ENCODE measurements at regions not wholly inside any gene's neighbourhood (a gene's known extent, or its start where the extent isn't known, plus 50 kb on each side); places are given as distances from the start of the nearest gene placed in this dataset.

- Histone ChIP-seq H3K4me1 (ENCODE audit: control insufficient read depth in 3 of 3, insufficient read depth in 2 of 3, low read depth in 1 of 3, low read length in 2 of 3) (no peaks in the 10 kb centered on the region), H3K36me3 (ENCODE audit: control insufficient read depth in 3 of 3, insufficient read depth in 2 of 3, low read depth in 1 of 3, low read length in 3 of 3) (no peaks in the 10 kb centered on the region), H3K27ac (ENCODE audit: low read depth in 1 of 3, low read length in 2 of 3) (no peak overlapping the region), H3K9me3 (ENCODE audit: control insufficient read depth in 2 of 2, insufficient read depth in 1 of 2, low read depth in 1 of 2, low read length in 1 of 2) (peaks cover 0 to 2% of the 10 kb centered on the region in 2 donors), H3K27me3 (ENCODE audit: control insufficient read depth in 3 of 3, insufficient read depth in 3 of 3, low read length in 3 of 3) (no peaks in the 10 kb centered on the region), H3K4me3 (ENCODE audit: low read depth in 1 of 3, low read length in 3 of 3) (peak overlapping the region in 1 of 3 donors; percentile 27)
- DNase-seq (no peak), FAIRE-seq (no peak)
- WGBS, 3 donors = 46 to 94% (median 75%) methylated on average over 5 of the region's 5 CpGs
These were observed 220.3 kb downstream of the OR13H1 start for GRCh38 chrX:131764216-131764615.

GRCh38 chrX:131778269-131779218 lies 234.7 kb downstream of the OR13H1 start:
- 41 to 95% (median 89%) methylated on average over 17 to 18 of the region's 18 CpGs for WGBS, 3 donors
- Histone ChIP-seq H3K27me3 (ENCODE audit: control insufficient read depth in 3 of 3, insufficient read depth in 3 of 3, low read length in 3 of 3) (no peaks in the 10 kb centered on the region), H3K4me3 (ENCODE audit: low read depth in 1 of 3, low read length in 3 of 3) (peak overlapping the region in 1 of 3 donors; percentile 53), H3K9me3 (ENCODE audit: control insufficient read depth in 2 of 2, insufficient read depth in 1 of 2, low read depth in 1 of 2, low read length in 1 of 2) (no peaks in the 10 kb centered on the region), H3K27ac (ENCODE audit: low read depth in 1 of 3, low read length in 2 of 3) (peak overlapping the region in 1 of 3 donors; percentile 68), H3K4me1 (ENCODE audit: control insufficient read depth in 3 of 3, insufficient read depth in 2 of 3, low read depth in 1 of 3, low read length in 2 of 3) (no peaks in the 10 kb centered on the region), H3K36me3 (ENCODE audit: control insufficient read depth in 3 of 3, insufficient read depth in 2 of 3, low read depth in 1 of 3, low read length in 3 of 3) (no peaks in the 10 kb centered on the region)
- no peak for FAIRE-seq
- DNase-seq = no peak

- 73 to 90% (median 88%) methylated on average over 7 of the region's 7 CpGs for WGBS, 3 donors
- peak overlapping the region in 1 of 3 donors; percentile 53 for H3K4me3 ChIP-seq (ENCODE audit: low read depth in 1 of 3, low read length in 3 of 3)
- H3K27me3 ChIP-seq (ENCODE audit: control insufficient read depth in 3 of 3, insufficient read depth in 3 of 3, low read length in 3 of 3) = no peaks in the 10 kb centered on the region
- H3K9me3 ChIP-seq (ENCODE audit: control insufficient read depth in 2 of 2, insufficient read depth in 1 of 2, low read depth in 1 of 2, low read length in 1 of 2) = no peaks in the 10 kb centered on the region
- H3K4me1 ChIP-seq (ENCODE audit: control insufficient read depth in 3 of 3, insufficient read depth in 2 of 3, low read depth in 1 of 3, low read length in 2 of 3) = no peaks in the 10 kb centered on the region
- FAIRE-seq = no peak
- no peaks in the 10 kb centered on the region for H3K36me3 ChIP-seq (ENCODE audit: control insufficient read depth in 3 of 3, insufficient read depth in 2 of 3, low read depth in 1 of 3, low read length in 3 of 3)
- DNase-seq = no peak
- no peak overlapping the region for H3K27ac ChIP-seq (ENCODE audit: low read depth in 1 of 3, low read length in 2 of 3)
These were observed 235.4 kb downstream of the OR13H1 start for GRCh38 chrX:131779306-131779705.

- Histone ChIP-seq H3K4me1 (ENCODE audit: control insufficient read depth in 3 of 3, insufficient read depth in 2 of 3, low read depth in 1 of 3, low read length in 2 of 3) (no peaks in the 10 kb centered on the region), H3K27me3 (ENCODE audit: control insufficient read depth in 3 of 3, insufficient read depth in 3 of 3, low read length in 3 of 3) (no peaks in the 10 kb centered on the region), H3K9me3 (ENCODE audit: control insufficient read depth in 2 of 2, insufficient read depth in 1 of 2, low read depth in 1 of 2, low read length in 1 of 2) (no peaks in the 10 kb centered on the region), H3K4me3 (ENCODE audit: low read depth in 1 of 3, low read length in 3 of 3) (no peak overlapping the region), H3K27ac (ENCODE audit: low read depth in 1 of 3, low read length in 2 of 3) (no peak overlapping the region), H3K36me3 (ENCODE audit: control insufficient read depth in 3 of 3, insufficient read depth in 2 of 3, low read depth in 1 of 3, low read length in 3 of 3) (no peaks in the 10 kb centered on the region)
- DNase-seq (no peak), FAIRE-seq (no peak)
- 81 to 93% (median 87%) methylated on average over 4 of the region's 4 CpGs for WGBS, 3 donors
These were observed 235.9 kb downstream of the OR13H1 start for GRCh38 chrX:131779741-131780140.

GRCh38 chrX:131782646-131783045 lies 238.8 kb downstream of the OR13H1 start:
- Histone ChIP-seq H3K9me3 (ENCODE audit: control insufficient read depth in 2 of 2, insufficient read depth in 1 of 2, low read depth in 1 of 2, low read length in 1 of 2) (no peaks in the 10 kb centered on the region), H3K4me3 (ENCODE audit: low read depth in 1 of 3, low read length in 3 of 3) (no peak overlapping the region), H3K4me1 (ENCODE audit: control insufficient read depth in 3 of 3, insufficient read depth in 2 of 3, low read depth in 1 of 3, low read length in 2 of 3) (no peaks in the 10 kb centered on the region), H3K27ac (ENCODE audit: low read depth in 1 of 3, low read length in 2 of 3) (no peak overlapping the region), H3K27me3 (ENCODE audit: control insufficient read depth in 3 of 3, insufficient read depth in 3 of 3, low read length in 3 of 3) (no peaks in the 10 kb centered on the region), H3K36me3 (ENCODE audit: control insufficient read depth in 3 of 3, insufficient read depth in 2 of 3, low read depth in 1 of 3, low read length in 3 of 3) (no peaks in the 10 kb centered on the region)
- WGBS, 3 donors = 81 to 93% (median 86%) methylated on average over 1 of the region's 1 CpG
- FAIRE-seq (no peak), DNase-seq (no peak)

GRCh38 chrX:131783555-131784308 lies 239.4 kb upstream of the STK26 start:
- no peak overlapping the region for H3K27ac ChIP-seq (ENCODE audit: low read depth in 1 of 3, low read length in 2 of 3)
- H3K4me1 ChIP-seq (ENCODE audit: control insufficient read depth in 3 of 3, insufficient read depth in 2 of 3, low read depth in 1 of 3, low read length in 2 of 3) = no peaks in the 10 kb centered on the region
- H3K36me3 ChIP-seq (ENCODE audit: control insufficient read depth in 3 of 3, insufficient read depth in 2 of 3, low read depth in 1 of 3, low read length in 3 of 3) = no peaks in the 10 kb centered on the region
- H3K27me3 ChIP-seq (ENCODE audit: control insufficient read depth in 3 of 3, insufficient read depth in 3 of 3, low read length in 3 of 3) = no peaks in the 10 kb centered on the region
- FAIRE-seq = no peak
- DNase-seq = no peak
- H3K4me3 ChIP-seq (ENCODE audit: low read depth in 1 of 3, low read length in 3 of 3) = no peak overlapping the region
- WGBS, 3 donors = 45 to 91% (median 78%) methylated on average over 15 of the region's 15 CpGs
- H3K9me3 ChIP-seq (ENCODE audit: control insufficient read depth in 2 of 2, insufficient read depth in 1 of 2, low read depth in 1 of 2, low read length in 1 of 2) = no peaks in the 10 kb centered on the region

- 63 to 80% (median 77%) methylated on average over 2 of the region's 2 CpGs for WGBS, 3 donors
- no peak for FAIRE-seq
These were observed 233.4 kb upstream of the STK26 start for GRCh38 chrX:131789664-131790063.

GRCh38 chrX:131791608-131792355 lies 231.3 kb upstream of the STK26 start:
- no peak overlapping the region for H3K27ac ChIP-seq (ENCODE audit: low read depth in 1 of 3, low read length in 2 of 3)
- no peaks in the 10 kb centered on the region for H3K4me1 ChIP-seq (ENCODE audit: control insufficient read depth in 3 of 3, insufficient read depth in 2 of 3, low read depth in 1 of 3, low read length in 2 of 3)
- H3K36me3 ChIP-seq (ENCODE audit: control insufficient read depth in 3 of 3, insufficient read depth in 2 of 3, low read depth in 1 of 3, low read length in 3 of 3) = no peaks in the 10 kb centered on the region
- H3K27me3 ChIP-seq (ENCODE audit: control insufficient read depth in 3 of 3, insufficient read depth in 3 of 3, low read length in 3 of 3) = no peaks in the 10 kb centered on the region
- DNase-seq (no peak), FAIRE-seq (no peak)
- H3K9me3 ChIP-seq (ENCODE audit: control insufficient read depth in 2 of 2, insufficient read depth in 1 of 2, low read depth in 1 of 2, low read length in 1 of 2) = no peaks in the 10 kb centered on the region
- peak overlapping the region in 1 of 3 donors; percentile 37 for H3K4me3 ChIP-seq (ENCODE audit: low read depth in 1 of 3, low read length in 3 of 3)
- WGBS, 3 donors = 54 to 91% (median 82%) methylated on average over 9 of the region's 9 CpGs

More at GRCh38 chrX:131789664-131790063, 233.4 kb upstream of the STK26 start:
- Histone ChIP-seq H3K4me1 (ENCODE audit: control insufficient read depth in 3 of 3, insufficient read depth in 2 of 3, low read depth in 1 of 3, low read length in 2 of 3) (no peaks in the 10 kb centered on the region), H3K9me3 (ENCODE audit: control insufficient read depth in 2 of 2, insufficient read depth in 1 of 2, low read depth in 1 of 2, low read length in 1 of 2) (no peaks in the 10 kb centered on the region), H3K36me3 (ENCODE audit: control insufficient read depth in 3 of 3, insufficient read depth in 2 of 3, low read depth in 1 of 3, low read length in 3 of 3) (no peaks in the 10 kb centered on the region), H3K4me3 (ENCODE audit: low read depth in 1 of 3, low read length in 3 of 3) (no peak overlapping the region), H3K27me3 (ENCODE audit: control insufficient read depth in 3 of 3, insufficient read depth in 3 of 3, low read length in 3 of 3) (no peaks in the 10 kb centered on the region), H3K27ac (ENCODE audit: low read depth in 1 of 3, low read length in 2 of 3) (no peak overlapping the region)
- no peak for DNase-seq
